SK-N-SH treated with all-trans-retinoic acid at 6 μM for 48 hours (cell line): ENCODE measurements at regions not wholly inside any gene's neighbourhood (a gene's known extent, or its start where the extent isn't known, plus 50 kb on each side); places are given as distances from the start of the nearest gene placed in this dataset.

Experiments
- ATAC-seq: fragments of 200-7000 bp; cut with Tn5 transposase; 3 replicates; pipeline ENCODE4 v1.9.1; 2020; ENCODE audit warnings: mild to moderate bottlenecking, moderate library complexity
- ARNTL ChIP-seq: fragments of 450-650 bp; formaldehyde crosslinking; IDR thresholded peaks from 2 replicates; pipeline ENCODE4 v1.5.0; 2020; ENCODE audit warnings: low read depth, mild to moderate bottlenecking, moderate library complexity, borderline replicate concordance
- CREB5 ChIP-seq: fragments of 250-450 bp; sonication (Bioruptor Pico); IDR thresholded peaks from 2 replicates; pipeline ENCODE4 v1.5.1; 2020; ENCODE audit warnings: low read depth, mild to moderate bottlenecking, moderate library complexity
- CSDC2 ChIP-seq: fragments of 250-450 bp; sonication (Bioruptor Pico); IDR thresholded peaks from 2 replicates; pipeline ENCODE4 v1.5.0; 2020; ENCODE audit warnings: mild to moderate bottlenecking, moderate library complexity
- CSRNP3 ChIP-seq: fragments of 250-450 bp; sonication (Bioruptor Pico); IDR thresholded peaks from 2 replicates; pipeline ENCODE4 v1.5.1; 2021; ENCODE audit warnings: mild to moderate bottlenecking, moderate library complexity
- ESRRG ChIP-seq: fragments of 250-450 bp; sonication (Bioruptor Pico); IDR thresholded peaks from 2 replicates; pipeline ENCODE4 v1.6.1; 2021; ENCODE audit warnings: mild to moderate bottlenecking
- GLIS3 ChIP-seq: fragments of 250-450 bp; sonication (Bioruptor Pico); IDR thresholded peaks from 2 replicates; pipeline ENCODE4 v1.5.0; 2020; ENCODE audit warnings: mild to moderate bottlenecking, moderate library complexity
- ISL1 ChIP-seq: fragments of 250-450 bp; sonication (Bioruptor Pico); IDR thresholded peaks from 2 replicates; pipeline ENCODE4 v2.1.2; 2022; ENCODE audit warnings: mild to moderate bottlenecking, moderate library complexity
- OSR1 ChIP-seq: fragments of 250-450 bp; sonication (Bioruptor Pico); IDR thresholded peaks from 2 replicates; pipeline ENCODE4 v1.8.0; 2022; ENCODE audit warnings: moderate library complexity, mild to moderate bottlenecking, inconsistent platforms
- PATZ1 ChIP-seq: fragments of 250-450 bp; sonication (Bioruptor Pico); IDR thresholded peaks from 2 replicates; pipeline ENCODE4 v1.8.0; 2020; ENCODE audit warnings: mild to moderate bottlenecking, moderate library complexity, borderline replicate concordance
- POU6F1 ChIP-seq: fragments of 250-450 bp; sonication (Bioruptor Pico); IDR thresholded peaks from 2 replicates; pipeline ENCODE4 v1.8.0; 2021; ENCODE audit warnings: low read depth, mild to moderate bottlenecking, moderate library complexity, borderline replicate concordance
- PPARA ChIP-seq: fragments of 250-450 bp; sonication (Bioruptor Pico); IDR thresholded peaks from 2 replicates; pipeline ENCODE4 v1.5.0; 2020; ENCODE audit warnings: mild to moderate bottlenecking, borderline replicate concordance
- RARB ChIP-seq: fragments of 250-450 bp; sonication (Bioruptor Pico); IDR thresholded peaks from 2 replicates; pipeline ENCODE4 v1.8.0; 2021; ENCODE audit warnings: mild to moderate bottlenecking, moderate library complexity
- SNAI2 ChIP-seq: fragments of 250-450 bp; sonication (Bioruptor Pico); IDR thresholded peaks from 2 replicates; pipeline ENCODE4 v1.5.0; 2020; ENCODE audit warnings: mild to moderate bottlenecking, moderate library complexity
- TCF4 ChIP-seq: fragments of 250-450 bp; sonication (Bioruptor Pico); IDR thresholded peaks from 2 replicates; pipeline ENCODE4 v1.8.0; 2021; ENCODE audit warnings: mild to moderate bottlenecking, moderate library complexity, borderline replicate concordance
- TOX ChIP-seq: fragments of 250-450 bp; sonication (Bioruptor Pico); IDR thresholded peaks from 2 replicates; pipeline ENCODE4 v1.8.0; 2021; ENCODE audit warnings: mild to moderate bottlenecking, moderate library complexity, borderline replicate concordance
- ZC3H10 ChIP-seq: fragments of 250-450 bp; sonication (Bioruptor Pico); IDR thresholded peaks from 2 replicates; pipeline ENCODE4 v1.5.1; 2021; ENCODE audit warnings: mild to moderate bottlenecking, moderate library complexity
- ZFP3 ChIP-seq: fragments of 250-450 bp; sonication (Bioruptor Pico); IDR thresholded peaks from 2 replicates; pipeline ENCODE4 v1.5.0; 2020; ENCODE audit warnings: mild to moderate bottlenecking, moderate library complexity
- ZFP30 ChIP-seq: fragments of 450-650 bp; formaldehyde crosslinking; IDR thresholded peaks from 2 replicates; pipeline ENCODE4 v1.5.0; 2022; ENCODE audit warnings: mild to moderate bottlenecking, moderate library complexity
- ZNF565 ChIP-seq: fragments of 450-650 bp; formaldehyde crosslinking; conservative IDR thresholded peaks from 2 replicates; pipeline ENCODE4 v1.5.0; 2020; ENCODE audit warnings: low read depth, mild to moderate bottlenecking, moderate library complexity
- ZNF70 ChIP-seq: fragments of 450-650 bp; formaldehyde crosslinking; IDR thresholded peaks from 2 replicates; pipeline ENCODE4 v1.5.0; 2020; ENCODE audit warnings: mild to moderate bottlenecking, moderate library complexity
- ZNF8 ChIP-seq: fragments of 450-650 bp; formaldehyde crosslinking; IDR thresholded peaks from 2 replicates; pipeline ENCODE4 v1.5.0; 2020; ENCODE audit warnings: mild to moderate bottlenecking, moderate library complexity

- ATAC-seq: no peak
- TF ChIP-seq PATZ1 (CRISPR knock-in tag) (no peak), ZC3H10 (CRISPR knock-in tag) (no peak), ESRRG (no peak), ZNF8 (CRISPR knock-in tag) (no peak), ZNF70 (CRISPR knock-in tag) (no peak), CREB5 (CRISPR knock-in tag) (no peak), PPARA (CRISPR knock-in tag) (no peak), TCF4 (CRISPR knock-in tag) (no peak), TOX (CRISPR knock-in tag) (no peak), ZNF565 (CRISPR knock-in tag) (no peak), OSR1 (CRISPR knock-in tag) (no peak), POU6F1 (CRISPR knock-in tag) (no peak), ZFP3 (CRISPR knock-in tag) (no peak), CSRNP3 (CRISPR knock-in tag) (no peak), GLIS3 (no peak), CSDC2 (CRISPR knock-in tag) (no peak), ISL1 (CRISPR knock-in tag) (no peak)
Measured at GRCh38 chr14:81991998-81992397, 458.3 kb upstream of the SEL1L start.

GRCh38 chr14:81993432-81993831, 459.8 kb upstream of the SEL1L start:
- TF ChIP-seq GLIS3: no peak
- no peak for TF ChIP-seq TOX (CRISPR knock-in tag)
- TF ChIP-seq RARB (CRISPR knock-in tag): no peak
- no peak for TF ChIP-seq ZNF565 (CRISPR knock-in tag)
- no peak for ATAC-seq

- TF ChIP-seq OSR1 (CRISPR knock-in tag) (no peak), CREB5 (CRISPR knock-in tag) (no peak), ISL1 (CRISPR knock-in tag) (no peak), PATZ1 (CRISPR knock-in tag) (no peak), ZFP3 (CRISPR knock-in tag) (no peak), ZNF8 (CRISPR knock-in tag) (no peak), ZFP30 (CRISPR knock-in tag) (no peak), TCF4 (CRISPR knock-in tag) (no peak), ARNTL (CRISPR knock-in tag) (no peak), CSRNP3 (CRISPR knock-in tag) (no peak), SNAI2 (no peak), TOX (CRISPR knock-in tag) (no peak), POU6F1 (CRISPR knock-in tag) (no peak), ESRRG (no peak), ZC3H10 (CRISPR knock-in tag) (no peak)
- no peak for ATAC-seq
Measured at GRCh38 chr14:82003426-82003825, 469.8 kb upstream of the SEL1L start.
